Trophoblast cell (in vitro differentiated cells and primary cell): ENCODE measurements at regions not wholly inside any gene's neighbourhood (a gene's known extent, or its start where the extent isn't known, plus 50 kb on each side); places are given as distances from the start of the nearest gene placed in this dataset.

Source experiments
- DNase-seq, 2 donors: peaks; one replicate each; pipeline ENCODE4 v3.0.0-alpha.2; 2016
- H2AFZ ChIP-seq: 2 replicates; pipeline ENCODE4 v1.6.1; 2013; ENCODE audit warnings: low read length, moderate library complexity, mild to moderate bottlenecking; ENCODE audit not compliant: insufficient read depth, poor library complexity
- H2AK5ac ChIP-seq: 2 replicates; pipeline ENCODE4 v1.6.1; 2013; ENCODE audit warnings: mild to moderate bottlenecking, low read length
- H2BK120ac ChIP-seq: 2 replicates; pipeline ENCODE4 v1.6.1; 2013; ENCODE audit warnings: low read length, mild to moderate bottlenecking, moderate library complexity; ENCODE audit not compliant: insufficient read depth, poor library complexity
- H2BK12ac ChIP-seq: 2 replicates; pipeline ENCODE4 v1.6.1; 2013; ENCODE audit warnings: mild to moderate bottlenecking, low read length, moderate library complexity
- H2BK5ac ChIP-seq: 2 replicates; pipeline ENCODE4 v1.6.1; 2013; ENCODE audit warnings: low read length, low read depth, moderate library complexity, mild to moderate bottlenecking; ENCODE audit not compliant: poor library complexity
- H3K14ac ChIP-seq: 2 replicates; pipeline ENCODE4 v1.6.1; 2013; ENCODE audit warnings: mild to moderate bottlenecking, low read length
- H3K18ac ChIP-seq: 2 replicates; pipeline ENCODE4 v1.6.1; 2013; ENCODE audit warnings: mild to moderate bottlenecking, low read length
- H3K23ac ChIP-seq: 2 replicates; pipeline ENCODE4 v1.6.1; 2013; ENCODE audit warnings: low read length
- H3K27ac ChIP-seq: 2 replicates; pipeline ENCODE4 v1.5.1; 2013; ENCODE audit warnings: low read depth, mild to moderate bottlenecking, inconsistent platforms, low read length, moderate library complexity
- H3K27me3 ChIP-seq: 2 replicates; pipeline ENCODE4 v1.6.1; 2013; ENCODE audit warnings: inconsistent platforms, mild to moderate bottlenecking, low read length, moderate library complexity; ENCODE audit not compliant: insufficient read depth
- H3K36me3 ChIP-seq, 2 experiments: 1 replicate in 1 of 2; 2 replicates in 1 of 2; pipeline ENCODE4 v1.6.1; 2013; ENCODE audit warnings: low read length in 2 of 2, mild to moderate bottlenecking in 2 of 2, moderate library complexity in 1 of 2; ENCODE audit not compliant: insufficient read depth in 2 of 2, control insufficient read depth in 1 of 2
- H3K4ac ChIP-seq: 2 replicates; pipeline ENCODE4 v1.6.1; 2013; ENCODE audit warnings: low read depth, mild to moderate bottlenecking, low read length, moderate library complexity
- H3K4me1 ChIP-seq, 2 experiments: 1 replicate in 1 of 2; 2 replicates in 1 of 2; pipeline ENCODE4 v1.6.1; 2013; ENCODE audit warnings: low read length in 2 of 2, mild to moderate bottlenecking in 2 of 2, moderate library complexity in 1 of 2; ENCODE audit not compliant: insufficient read depth in 2 of 2, control insufficient read depth in 1 of 2
- H3K4me2 ChIP-seq: 2 replicates; pipeline ENCODE4 v1.6.1; 2013; ENCODE audit warnings: inconsistent platforms, mild to moderate bottlenecking, low read length, moderate library complexity
- H3K4me3 ChIP-seq: 2 replicates; pipeline ENCODE4 v1.5.1; 2013; ENCODE audit warnings: mild to moderate bottlenecking, low read depth, low read length, inconsistent platforms
- H3K79me1 ChIP-seq: one replicate; pipeline ENCODE4 v1.6.1; 2013; ENCODE audit warnings: low read length
- H3K79me2 ChIP-seq: 2 replicates; pipeline ENCODE4 v1.6.1; 2013; ENCODE audit warnings: low read length, mild to moderate bottlenecking; ENCODE audit not compliant: control insufficient read depth, insufficient read depth, poor library complexity
- H3K9ac ChIP-seq: 2 replicates; pipeline ENCODE4 v1.6.1; 2013; ENCODE audit warnings: mild to moderate bottlenecking, low read length
- H3K9me3 ChIP-seq: 2 replicates; pipeline ENCODE4 v1.6.1; 2013; ENCODE audit warnings: low read depth, mild to moderate bottlenecking, control low read depth, inconsistent platforms, low read length; ENCODE audit not compliant: insufficient read depth
- H4K12ac ChIP-seq: 2 replicates; pipeline ENCODE4 v1.6.1; 2013; ENCODE audit warnings: low read depth, mild to moderate bottlenecking, low read length, moderate library complexity
- H4K8ac ChIP-seq: 2 replicates; pipeline ENCODE4 v1.6.1; 2013; ENCODE audit warnings: low read depth, mild to moderate bottlenecking, low read length, moderate library complexity
- H4K91ac ChIP-seq: one replicate; pipeline ENCODE4 v1.6.1; 2013; ENCODE audit warnings: low read depth, mild to moderate bottlenecking, low read length, moderate library complexity
- WGBS: extraction: QIAGEN DNeasy Blood & Tissue Kit; methylation state at CpG from one replicate; pipeline ENCODE4 v1.1.7; 2013; ENCODE audit warnings: missing lambda C conversion rate; ENCODE audit not compliant: insufficient read length, insufficient coverage; ENCODE audit errors: extremely low coverage; 5-methylcytosine and 5-hydroxymethylcytosine counted together

GRCh38 chr9:95757439-95757838 lies 118.1 kb upstream of the ERCC6L2 start:
- no peaks in the 10 kb centered on the region for H3K36me3 ChIP-seq
- no peak overlapping the region for H2AFZ ChIP-seq
- no peak overlapping the region for H3K14ac ChIP-seq
- H3K4me1 ChIP-seq = peaks cover 23% of the 10 kb centered on the region in 2 experiments
- H3K9me3 ChIP-seq = no peaks in the 10 kb centered on the region
- H3K79me1 ChIP-seq = peaks cover 7% of the 10 kb centered on the region
- H4K12ac ChIP-seq = no peak overlapping the region
- no peak overlapping the region for H2BK12ac ChIP-seq
- WGBS = no CpG with 5 or more reads among the region's 6 CpGs
- no peak overlapping the region for H3K4ac ChIP-seq
- no peak overlapping the region for H3K18ac ChIP-seq
- no peaks in the 10 kb centered on the region for H3K27me3 ChIP-seq
- H3K27ac ChIP-seq = no peak overlapping the region
- no peak overlapping the region for H2BK5ac ChIP-seq
- no peak overlapping the region for H2BK120ac ChIP-seq
- no peak overlapping the region for H3K23ac ChIP-seq
- no peak overlapping the region for H4K91ac ChIP-seq
- H3K4me3 ChIP-seq = no peak overlapping the region
- no peak overlapping the region for H4K8ac ChIP-seq
- H3K9ac ChIP-seq = no peak overlapping the region
- DNase-seq = no peak
- H3K4me2 ChIP-seq = no peak overlapping the region
- H2AK5ac ChIP-seq = no peak overlapping the region
- H3K79me2 ChIP-seq = no peaks in the 10 kb centered on the region

DNA sequence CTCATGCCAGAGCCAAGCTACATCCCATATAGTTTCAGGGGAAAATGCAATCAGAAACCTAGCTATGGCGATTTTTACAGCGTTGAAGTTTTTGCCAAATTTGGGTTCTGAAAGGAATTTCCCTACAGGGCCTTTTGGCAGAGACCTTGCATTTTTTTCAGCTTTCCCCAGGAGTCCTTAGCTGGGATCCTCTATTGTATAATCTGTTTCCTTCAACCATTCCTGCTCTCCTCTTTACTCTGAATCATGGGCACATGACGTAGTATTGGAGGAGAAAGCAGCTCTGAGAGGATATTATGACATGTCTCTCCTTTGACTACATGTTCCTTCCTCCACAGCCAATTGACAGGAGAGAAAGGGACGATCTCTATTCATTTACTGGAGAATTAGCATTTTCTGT lies 118.5 kb upstream of the ERCC6L2 start:
- peaks cover 28% of the 10 kb centered on the region in 2 experiments for H3K4me1 ChIP-seq
- no peak overlapping the region for H2AK5ac ChIP-seq
- no peak overlapping the region for H4K12ac ChIP-seq
- H2AFZ ChIP-seq = no peak overlapping the region
- H3K27ac ChIP-seq = no peak overlapping the region
- H2BK120ac ChIP-seq = no peak overlapping the region
- no peak overlapping the region for H3K18ac ChIP-seq
- DNase-seq = no peak
- H4K91ac ChIP-seq = no peak overlapping the region
- peaks cover 3% of the 10 kb centered on the region for H3K79me2 ChIP-seq
- H3K9me3 ChIP-seq = no peaks in the 10 kb centered on the region
- H2BK5ac ChIP-seq = no peak overlapping the region
- H3K27me3 ChIP-seq = peaks cover 4% of the 10 kb centered on the region
- H2BK12ac ChIP-seq = no peak overlapping the region
- no peak overlapping the region for H3K4me2 ChIP-seq
- no peak overlapping the region for H3K9ac ChIP-seq
- no CpG with 5 or more reads among the region's 4 CpGs for WGBS
- no peak overlapping the region for H3K23ac ChIP-seq
- H3K4ac ChIP-seq = no peak overlapping the region
- no peak overlapping the region for H3K4me3 ChIP-seq
- H3K14ac ChIP-seq = no peak overlapping the region
- peaks cover 10% of the 10 kb centered on the region for H3K79me1 ChIP-seq
- no peaks in the 10 kb centered on the region for H3K36me3 ChIP-seq
- no peak overlapping the region for H4K8ac ChIP-seq

GRCh38 chr9:95756101-95756500 lies 119.4 kb upstream of the ERCC6L2 start:
- WGBS = no CpG with 5 or more reads among the region's 3 CpGs
- Histone ChIP-seq H2BK120ac (no peak overlapping the region), H2AK5ac (no peak overlapping the region), H3K4me3 (no peak overlapping the region), H4K8ac (no peak overlapping the region), H3K27ac (no peak overlapping the region), H3K4me1 (peaks cover 29% of the 10 kb centered on the region in 2 experiments), H2AFZ (no peak overlapping the region), H3K23ac (no peak overlapping the region), H2BK12ac (peak overlapping the region; percentile 30), H3K4me2 (no peak overlapping the region), H3K79me2 (peaks cover 3% of the 10 kb centered on the region), H3K36me3 (no peaks in the 10 kb centered on the region), H4K12ac (no peak overlapping the region), H3K9ac (no peak overlapping the region), H3K18ac (no peak overlapping the region), H3K27me3 (peaks cover 5% of the 10 kb centered on the region), H4K91ac (no peak overlapping the region), H3K14ac (no peak overlapping the region), H3K79me1 (peaks cover 11% of the 10 kb centered on the region), H2BK5ac (no peak overlapping the region), H3K4ac (no peak overlapping the region), H3K9me3 (no peaks in the 10 kb centered on the region)
- no peak for DNase-seq

GRCh38 chr9:95755421-95755730 lies 120.1 kb upstream of the ERCC6L2 start:
- Histone ChIP-seq H3K4me1 (peaks cover 26 to 29% of the 10 kb centered on the region in 2 experiments), H2AFZ (no peak overlapping the region), H3K4ac (no peak overlapping the region), H3K9me3 (no peaks in the 10 kb centered on the region), H3K4me2 (no peak overlapping the region), H3K9ac (no peak overlapping the region), H3K18ac (no peak overlapping the region), H3K23ac (no peak overlapping the region), H2BK120ac (no peak overlapping the region), H4K12ac (no peak overlapping the region), H3K27ac (no peak overlapping the region), H3K79me2 (peaks cover 3% of the 10 kb centered on the region), H3K14ac (no peak overlapping the region), H3K36me3 (no peaks in the 10 kb centered on the region), H2BK12ac (peak overlapping the region; percentile 16), H4K8ac (no peak overlapping the region), H2BK5ac (no peak overlapping the region), H2AK5ac (no peak overlapping the region), H4K91ac (peak overlapping the region; percentile 41), H3K27me3 (peaks cover 5% of the 10 kb centered on the region), H3K4me3 (no peak overlapping the region), H3K79me1 (peaks cover 11% of the 10 kb centered on the region)
- WGBS = no CpG with 5 or more reads among the region's 3 CpGs
- DNase-seq = no peak
